GDM1 (cell line): ENCODE measurements at regions not wholly inside any gene's neighbourhood (a gene's known extent, or its start where the extent isn't known, plus 50 kb on each side); places are given as distances from the start of the nearest gene placed in this dataset.

Experiments used
- DNase-seq: peaks from one replicate; lab custom pipeline; 2025; lab: John Stamatoyannopoulos, UW

DNA sequence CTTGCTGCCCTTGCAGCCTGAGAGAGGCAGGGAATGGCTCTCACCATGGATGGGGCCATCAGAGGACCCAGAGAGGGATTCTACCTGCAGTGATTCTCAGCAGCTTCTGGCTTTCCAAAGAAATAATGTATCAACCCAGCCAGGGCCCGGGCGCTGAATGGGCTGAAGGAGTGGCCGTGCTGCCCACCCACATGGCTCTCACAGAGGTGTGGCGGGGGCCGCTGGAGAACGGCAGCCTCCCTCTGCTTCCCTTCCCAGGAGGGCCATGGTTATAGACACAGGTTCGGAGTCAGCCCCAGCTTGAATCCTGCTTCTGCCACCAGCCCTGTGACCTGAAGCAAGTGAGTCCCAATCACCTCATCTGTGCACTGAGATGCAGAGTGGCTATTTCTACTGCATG lies 82.7 kb downstream of the THAP12 start:
- DNase-seq: no peak

DNA sequence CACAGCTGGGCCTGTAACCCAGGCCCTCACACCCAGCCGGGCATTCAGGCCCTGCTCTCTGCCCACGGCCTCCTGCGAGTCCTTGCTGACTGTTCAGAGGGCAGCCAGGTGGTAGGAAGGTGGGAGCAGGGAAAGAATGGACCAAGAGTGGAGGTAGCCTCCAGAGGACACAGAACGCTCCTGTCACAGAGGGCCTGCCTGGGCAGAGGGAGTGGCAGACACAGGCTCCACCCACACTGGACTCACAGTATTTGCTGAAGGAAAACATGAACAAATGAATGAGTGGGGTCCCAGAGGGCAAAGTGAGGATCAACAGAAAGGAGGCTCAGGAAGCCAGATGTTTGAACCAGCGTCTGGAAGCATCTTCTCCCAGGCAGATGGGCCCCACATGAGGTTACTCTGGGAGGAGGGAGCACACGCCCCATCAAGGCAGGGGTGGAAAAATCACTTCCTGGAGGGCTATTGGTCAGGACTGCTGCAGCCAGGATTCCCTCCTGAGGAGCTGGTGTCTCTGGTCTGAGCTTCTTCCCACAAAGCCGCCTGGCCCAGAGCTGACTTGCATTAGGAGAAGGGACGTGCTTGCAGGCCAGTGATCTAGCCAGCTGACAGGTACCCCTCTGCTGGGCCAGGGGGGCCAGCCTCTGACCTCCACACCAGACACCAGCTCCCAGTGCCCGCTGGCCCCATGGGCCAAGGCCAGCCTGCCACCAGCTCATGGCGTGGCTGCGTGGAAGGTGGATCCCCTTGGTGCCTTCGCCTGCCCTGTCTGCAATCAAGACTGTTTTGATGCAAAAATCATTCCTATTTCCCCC lies 84.0 kb downstream of the THAP12 start:
- no peak for DNase-seq

DNA sequence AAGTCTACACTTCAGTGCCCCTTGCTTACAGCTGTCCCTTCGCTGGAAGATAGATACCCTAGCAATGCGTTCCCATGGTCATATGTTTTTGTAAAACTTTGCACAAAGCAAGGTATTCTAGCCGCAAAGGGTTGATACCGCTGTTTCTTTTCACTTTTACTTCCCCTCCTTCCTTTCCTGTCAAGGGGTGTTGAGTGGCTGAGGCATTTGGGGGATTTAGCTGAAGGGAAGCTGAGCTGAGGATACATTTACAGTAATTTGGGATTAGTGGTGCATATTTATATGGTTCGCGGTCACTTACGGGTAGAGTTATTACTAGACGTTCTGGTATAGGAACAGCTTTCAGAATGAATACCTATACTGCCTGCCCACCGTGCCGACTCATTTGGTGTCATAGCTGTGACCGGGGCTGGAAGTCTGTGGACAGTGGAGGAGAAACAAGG lies 86.9 kb upstream of the WNT11 start:
- no peak for DNase-seq

DNA sequence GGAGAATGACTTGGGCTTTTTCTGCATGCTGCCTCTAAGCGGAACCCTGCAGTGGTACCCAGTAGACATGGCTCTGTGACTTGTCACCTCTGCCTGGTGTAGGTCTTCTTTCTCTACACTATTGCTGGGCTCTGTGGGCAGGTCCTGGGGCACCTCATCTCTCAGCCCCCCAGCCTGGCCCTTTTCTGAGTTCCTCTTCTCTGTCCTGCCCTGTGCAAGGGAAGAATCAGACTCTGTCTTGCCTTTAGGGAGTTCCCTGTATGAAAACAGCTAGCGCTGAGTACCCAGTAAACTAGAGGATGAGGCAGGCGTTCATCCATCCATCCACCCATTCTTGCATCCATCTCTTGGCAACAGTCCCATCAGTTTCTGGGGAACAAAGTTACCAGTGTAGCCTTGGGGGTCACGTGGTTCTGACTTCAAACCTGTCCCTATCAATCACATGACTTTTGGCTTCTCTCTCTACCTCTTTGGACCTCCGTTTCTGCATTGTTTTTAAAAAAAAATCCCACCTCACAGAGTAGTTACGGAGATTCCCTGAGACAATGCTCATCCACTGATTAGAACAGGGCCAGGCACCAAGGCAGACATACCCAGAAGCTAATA lies 86.4 kb upstream of the WNT11 start:
- no peak for DNase-seq

DNA sequence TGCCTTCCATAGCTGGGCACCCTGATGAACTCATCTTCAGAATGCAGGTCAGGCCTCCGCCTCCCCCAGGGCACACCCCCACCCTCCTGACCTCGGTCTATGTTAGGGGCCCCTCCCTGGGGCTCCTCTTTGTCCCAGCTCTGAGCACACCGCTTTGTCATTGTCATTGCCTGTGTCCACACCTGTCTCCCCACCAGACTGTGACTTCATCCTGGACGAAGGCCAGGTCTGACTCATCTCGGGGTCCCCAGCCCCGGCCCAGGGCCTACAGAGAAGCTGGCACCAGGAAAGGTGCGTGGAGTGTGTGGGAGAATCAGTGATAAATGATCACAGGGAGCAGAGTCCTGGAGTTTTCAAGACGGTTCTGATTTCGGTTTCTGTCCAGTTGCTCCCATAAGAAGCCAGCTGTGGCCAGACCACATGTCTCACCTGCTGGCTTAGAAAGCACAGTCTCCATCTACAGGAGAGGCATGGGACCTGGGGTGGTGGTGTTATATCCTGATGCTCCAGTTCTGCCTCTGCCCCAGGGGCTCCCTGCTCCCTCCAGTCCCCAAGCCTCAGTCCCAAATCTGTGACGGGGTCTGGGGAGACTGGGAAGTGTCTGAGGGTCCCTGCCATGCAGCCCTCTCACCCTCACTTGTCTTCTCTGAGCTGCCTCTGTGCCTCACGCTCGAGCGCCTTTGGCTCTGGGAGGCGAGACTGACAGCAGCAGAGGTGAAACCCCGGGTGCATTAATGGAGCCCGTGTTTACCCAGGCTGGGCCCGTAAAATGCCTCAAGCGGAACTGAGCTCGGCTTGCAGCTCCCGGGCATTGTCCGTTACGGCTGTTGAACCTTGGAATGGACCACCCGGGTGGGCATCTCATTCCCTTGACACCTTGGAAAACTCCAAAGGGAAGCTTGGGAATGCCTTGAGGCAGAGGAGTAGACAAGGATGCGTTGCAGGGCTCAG lies 85.5 kb upstream of the WNT11 start:
- DNase-seq: no peak

DNA sequence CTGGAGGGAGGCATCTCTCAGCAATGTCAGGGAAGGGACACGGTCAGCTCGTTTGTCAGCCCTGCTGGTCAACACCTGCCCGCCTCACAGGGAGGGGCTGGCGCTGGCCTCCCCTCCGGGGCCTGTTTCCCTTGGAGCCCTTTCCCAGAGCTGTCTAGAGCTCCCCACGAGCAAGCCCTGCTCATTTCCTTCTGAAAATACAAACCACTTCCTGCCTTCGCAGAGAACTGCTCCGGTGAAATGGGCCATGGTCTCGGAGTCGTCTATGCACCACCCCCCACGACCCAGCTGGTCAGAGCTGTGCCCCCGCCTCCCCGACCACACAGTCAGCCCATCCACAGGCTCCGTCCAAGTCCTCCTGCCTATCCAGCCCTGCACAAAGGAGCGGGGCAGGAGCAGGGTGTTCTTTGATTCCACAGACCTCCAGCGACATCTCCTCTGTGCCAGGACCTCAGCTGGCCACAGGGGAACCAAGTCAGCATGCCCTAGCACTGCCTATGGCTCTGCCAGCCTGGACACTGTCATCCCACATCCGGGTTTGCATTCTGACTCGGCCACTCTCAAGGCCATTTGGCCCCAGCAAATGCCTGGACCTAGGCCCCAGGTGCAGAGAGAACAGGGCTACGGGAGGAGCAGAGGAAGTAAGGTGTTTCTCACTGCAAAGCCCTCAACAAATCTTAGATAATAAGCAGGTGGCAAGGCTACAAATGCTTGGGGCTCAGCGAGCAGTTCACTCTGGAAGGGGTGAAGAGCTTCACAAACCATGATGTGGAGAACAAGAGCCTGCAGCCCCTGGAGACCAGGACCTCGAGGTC lies 82.1 kb upstream of the WNT11 start:
- DNase-seq: peak; percentile 20

DNA sequence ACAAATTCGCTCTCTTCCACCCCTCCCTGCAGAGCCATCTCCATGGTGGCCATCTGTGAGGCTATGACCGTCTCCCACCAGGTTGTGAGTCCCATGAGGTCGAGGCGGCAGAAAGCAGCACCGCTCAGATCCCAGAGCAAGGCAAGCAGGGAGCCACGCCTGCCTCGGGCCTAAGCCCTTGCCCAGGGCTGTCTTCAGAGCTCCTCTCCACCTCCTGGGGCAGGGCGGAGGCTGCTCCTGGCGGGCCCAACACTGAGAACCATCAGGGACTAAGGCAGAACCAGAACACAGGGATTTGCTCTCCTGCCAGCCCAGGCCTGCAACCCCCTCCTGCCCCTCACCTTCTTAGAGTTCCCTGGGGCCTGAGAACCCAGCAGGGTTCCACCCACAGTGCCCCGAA lies 80.9 kb upstream of the WNT11 start:
- no peak for DNase-seq

DNA sequence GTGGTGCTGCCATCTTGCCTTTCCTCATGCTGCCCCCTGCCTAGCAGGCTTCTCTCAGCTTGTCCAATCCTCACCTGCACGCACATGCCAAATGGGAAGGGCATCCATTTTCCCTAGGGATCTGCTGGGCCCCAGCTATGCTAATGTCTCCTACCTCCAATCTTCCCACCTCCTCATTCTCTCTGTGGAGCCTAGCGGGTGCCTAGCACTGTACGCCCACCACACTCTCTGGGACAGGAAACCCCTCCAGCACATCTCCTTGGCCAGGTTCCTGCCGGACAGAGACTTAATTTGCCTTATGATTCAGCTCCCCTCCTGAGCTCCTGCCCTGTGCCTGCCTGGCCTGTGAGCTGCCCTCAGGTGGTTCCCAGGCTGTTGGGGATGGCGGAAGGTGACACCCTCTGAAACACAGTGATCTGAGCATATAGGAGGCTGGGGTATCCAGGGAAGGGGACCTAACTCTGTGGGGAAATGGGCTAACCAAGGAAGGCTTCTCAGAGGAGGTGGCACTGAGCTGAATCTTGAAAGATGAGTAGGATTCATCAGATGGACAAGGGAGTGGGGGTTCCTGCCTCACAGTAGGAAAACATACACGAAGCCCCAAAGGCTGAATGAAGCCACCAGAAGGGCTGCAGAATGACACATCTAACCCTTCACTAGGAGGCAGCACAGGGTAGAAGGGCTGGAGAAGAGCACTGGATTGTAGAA lies 79.2 kb upstream of the WNT11 start:
- no peak for DNase-seq

DNA sequence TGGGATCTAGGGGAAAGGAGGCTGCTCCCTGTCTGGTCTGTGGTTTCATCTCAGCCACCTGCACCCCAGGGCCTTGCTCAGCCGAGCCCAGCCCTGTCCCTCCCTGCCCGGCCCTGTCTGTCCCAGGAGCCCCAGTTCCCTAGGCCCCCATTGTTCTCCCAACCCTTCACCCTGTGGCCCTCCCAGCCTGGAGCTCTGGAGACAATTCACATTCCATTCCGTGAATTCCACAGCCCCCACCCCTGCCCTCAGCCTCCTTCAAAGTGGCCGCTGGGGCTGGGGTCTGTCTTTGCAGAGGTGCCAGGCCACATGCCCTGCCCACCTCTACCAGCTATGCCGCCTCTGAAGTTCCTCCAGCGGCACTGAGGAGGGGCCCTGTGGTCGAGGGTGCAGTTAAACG lies 77.9 kb upstream of the WNT11 start:
- DNase-seq: no peak

DNA sequence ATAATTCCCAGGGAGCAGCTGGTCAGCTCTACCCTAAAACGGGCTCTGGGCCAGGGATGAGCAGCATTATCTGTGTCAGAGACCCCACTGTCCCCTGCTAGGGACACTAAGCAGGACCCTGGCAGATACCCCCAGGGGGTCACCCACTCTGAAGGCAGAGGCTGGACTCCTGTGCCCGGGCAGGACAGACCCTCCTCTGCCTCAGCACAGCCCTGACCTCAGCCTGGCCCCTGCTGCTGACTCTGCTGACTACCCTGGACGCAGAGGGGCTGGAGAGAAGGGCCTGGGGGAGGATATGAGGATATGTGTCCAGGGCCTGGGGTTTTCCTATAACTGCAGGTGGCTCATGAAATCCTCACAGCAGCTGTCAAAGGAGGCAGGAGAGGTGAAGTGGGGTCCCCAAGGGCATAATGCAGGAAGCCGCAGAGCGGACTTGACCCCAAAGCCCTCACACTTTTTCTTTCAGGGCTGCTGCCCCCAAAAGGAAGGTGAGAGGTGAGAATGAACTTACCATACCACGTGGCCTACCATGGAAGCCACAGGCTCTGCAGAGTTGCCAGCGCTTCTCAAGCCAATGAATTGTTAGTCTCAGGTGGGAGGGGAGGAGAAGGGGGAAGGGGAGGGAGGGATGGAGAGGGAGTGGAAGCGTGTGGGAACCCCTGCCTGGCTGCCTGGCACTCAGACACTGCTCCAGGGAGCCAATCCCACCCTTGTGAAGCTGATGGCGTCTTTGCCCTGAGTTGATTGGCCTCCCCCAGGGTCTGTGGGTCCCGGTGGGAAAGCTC lies 76.7 kb upstream of the WNT11 start:
- DNase-seq: no peak

DNA sequence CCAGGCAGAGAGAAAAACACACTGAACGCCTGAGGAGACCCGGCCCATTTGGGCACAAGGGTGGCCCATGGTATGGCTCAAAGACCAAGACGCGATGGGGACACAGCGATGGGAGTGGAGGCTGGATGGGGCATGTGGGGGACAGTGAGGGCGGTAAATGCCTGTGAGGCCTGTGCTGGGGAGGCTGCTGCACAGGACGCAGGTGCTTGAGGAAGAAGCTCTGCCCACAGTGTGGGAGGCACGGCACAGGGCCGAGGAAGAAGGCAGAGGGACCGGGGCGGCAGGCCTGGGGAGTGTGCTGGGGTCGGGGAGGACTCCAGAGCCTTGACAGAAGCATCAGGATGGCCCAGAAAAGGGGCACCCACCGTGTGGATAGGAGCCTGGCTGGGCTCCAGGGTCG lies 75.9 kb upstream of the WNT11 start:
- DNase-seq: no peak

DNA sequence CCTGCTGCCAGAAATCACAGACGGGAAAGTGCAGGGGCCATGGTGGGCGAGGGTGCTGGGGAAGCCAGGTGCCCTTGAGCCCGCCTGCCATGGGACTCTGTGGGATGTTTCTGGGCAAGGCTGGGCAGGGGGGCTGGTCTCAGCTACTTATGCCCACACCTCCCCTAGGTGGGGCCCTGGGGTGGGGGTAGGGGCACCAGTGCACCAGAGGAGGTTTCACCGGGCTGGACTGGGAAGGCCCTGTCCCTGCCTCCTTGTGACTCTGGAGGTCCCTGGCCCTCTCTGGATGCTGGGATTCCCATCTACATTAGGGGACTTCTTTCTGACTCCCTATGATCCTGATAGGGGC lies 75.2 kb upstream of the WNT11 start:
- DNase-seq: no peak

DNA sequence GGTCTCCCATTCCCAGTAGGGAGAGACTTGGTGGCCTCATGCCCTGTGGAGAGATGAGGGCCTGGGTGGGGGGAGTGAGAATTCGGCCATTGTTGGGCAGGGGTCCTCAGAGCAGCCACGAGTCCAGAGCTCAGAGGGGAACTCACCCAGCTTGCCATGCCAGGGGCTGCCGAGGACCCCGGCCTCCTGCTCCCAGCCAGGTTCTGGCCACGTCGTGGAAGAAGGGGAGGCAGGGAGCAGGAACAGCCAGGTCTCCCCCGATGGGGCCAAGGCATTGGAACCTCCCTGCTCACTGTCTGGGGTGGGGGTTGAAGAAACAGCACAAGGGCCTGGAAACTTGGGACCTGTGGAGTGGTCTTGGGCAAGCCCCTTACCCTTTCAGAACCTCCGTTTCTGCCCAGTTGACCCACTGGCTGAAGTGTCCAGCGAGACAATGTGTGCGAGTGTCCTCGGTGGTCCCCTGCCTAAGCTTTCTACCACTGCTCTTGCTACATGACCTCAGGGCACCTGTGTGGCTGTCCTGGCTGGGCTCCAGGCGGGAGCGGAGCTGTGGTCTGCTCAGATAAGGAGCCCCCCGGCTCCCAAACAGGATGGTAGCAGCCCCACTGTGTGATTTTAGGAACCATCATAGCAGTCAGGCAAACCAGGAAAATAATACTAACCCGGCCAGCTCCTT lies 74.7 kb upstream of the WNT11 start:
- DNase-seq: no peak

DNA sequence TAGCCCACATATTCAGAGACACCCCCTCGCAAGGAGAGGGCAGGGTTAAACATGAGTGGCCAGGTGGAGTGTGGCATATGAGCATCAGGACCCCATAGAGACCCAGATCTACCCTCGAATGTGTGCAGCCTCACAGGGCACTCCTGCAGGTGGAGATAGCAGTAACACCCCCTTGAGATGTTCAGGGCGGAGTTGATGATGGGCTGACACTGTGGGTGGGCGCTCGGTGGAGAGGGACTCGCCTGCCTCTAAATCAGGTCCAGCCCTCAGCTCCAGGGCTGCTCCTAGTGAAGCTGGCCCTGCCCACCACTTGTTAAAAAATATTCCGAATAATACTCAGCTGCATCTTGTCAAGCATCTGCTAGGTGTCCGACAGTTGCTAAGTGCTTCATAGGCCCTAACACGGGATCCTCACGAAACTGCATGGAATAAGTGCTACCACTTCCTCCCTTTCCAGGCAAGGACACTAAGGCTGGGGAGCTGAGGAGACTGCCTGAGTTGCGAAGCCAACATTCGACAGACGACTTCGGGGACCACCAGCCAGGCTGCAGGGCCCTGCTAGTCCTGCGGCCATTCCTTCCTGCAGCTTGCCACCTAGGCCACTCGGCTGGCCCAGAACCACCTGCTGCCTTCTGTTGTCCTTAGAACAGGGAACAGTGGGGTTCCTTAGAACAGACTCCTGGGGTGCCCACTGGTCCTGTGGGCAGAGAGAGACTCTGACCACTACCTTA lies 74.0 kb upstream of the WNT11 start:
- no peak for DNase-seq

DNA sequence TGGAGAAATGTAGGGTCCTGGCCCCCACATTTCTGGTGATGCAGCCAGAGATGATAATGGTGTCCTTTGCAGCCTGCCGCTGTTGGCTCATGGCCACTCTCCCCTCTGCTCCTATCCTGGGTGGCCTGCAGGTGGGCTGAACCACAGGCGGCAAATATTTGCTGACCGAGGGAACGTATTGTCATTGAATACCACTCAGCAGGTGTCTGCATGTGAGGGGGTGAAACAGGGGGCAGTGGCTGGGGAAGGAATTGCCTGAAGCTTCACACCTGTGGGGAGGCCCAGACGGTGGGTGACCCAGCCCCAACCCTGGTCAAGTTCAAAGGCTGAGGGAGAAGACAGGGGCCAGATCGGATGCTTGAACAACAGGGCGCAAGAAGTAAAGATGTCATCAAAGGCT lies 73.3 kb upstream of the WNT11 start:
- DNase-seq: no peak

DNA sequence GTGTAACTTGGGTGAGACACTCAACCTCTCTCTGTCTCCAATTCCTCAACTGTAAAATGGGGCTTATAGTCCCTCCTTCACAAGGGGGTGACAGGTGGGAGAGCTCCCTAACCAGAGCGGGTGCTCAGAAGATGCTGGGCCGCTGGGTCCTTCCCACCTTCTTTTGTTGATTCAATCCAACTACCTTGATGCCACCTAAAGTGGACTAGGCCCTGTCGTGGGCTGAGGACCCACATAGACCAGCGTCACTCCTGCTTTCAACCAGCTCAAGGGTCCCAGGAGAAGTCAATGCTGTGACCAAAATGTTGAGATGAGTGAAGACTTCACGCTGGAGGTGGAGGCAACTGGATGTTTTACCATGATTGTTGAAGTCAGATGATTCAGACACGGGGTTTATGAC lies 72.7 kb upstream of the WNT11 start:
- DNase-seq: no peak

DNA sequence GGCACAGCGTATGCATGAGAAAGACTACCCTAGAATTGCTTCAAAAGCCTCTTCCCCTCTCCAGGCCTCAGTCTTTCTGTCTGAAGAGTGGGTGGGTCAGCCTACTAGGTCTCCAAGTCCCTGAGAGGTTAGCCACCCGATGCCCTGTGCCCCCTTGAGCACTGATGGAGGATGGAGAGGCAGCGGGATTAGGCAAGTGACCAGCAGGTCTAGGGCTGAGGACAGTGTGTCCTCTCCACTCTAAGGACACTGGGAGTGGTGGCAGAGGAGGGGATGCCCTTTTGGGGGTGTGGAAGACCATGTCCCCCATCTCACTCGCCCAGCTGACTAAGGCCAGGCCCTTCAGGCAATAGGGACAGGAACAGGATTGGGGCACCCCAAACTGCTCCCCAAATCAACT lies 72.2 kb upstream of the WNT11 start:
- no peak for DNase-seq

DNA sequence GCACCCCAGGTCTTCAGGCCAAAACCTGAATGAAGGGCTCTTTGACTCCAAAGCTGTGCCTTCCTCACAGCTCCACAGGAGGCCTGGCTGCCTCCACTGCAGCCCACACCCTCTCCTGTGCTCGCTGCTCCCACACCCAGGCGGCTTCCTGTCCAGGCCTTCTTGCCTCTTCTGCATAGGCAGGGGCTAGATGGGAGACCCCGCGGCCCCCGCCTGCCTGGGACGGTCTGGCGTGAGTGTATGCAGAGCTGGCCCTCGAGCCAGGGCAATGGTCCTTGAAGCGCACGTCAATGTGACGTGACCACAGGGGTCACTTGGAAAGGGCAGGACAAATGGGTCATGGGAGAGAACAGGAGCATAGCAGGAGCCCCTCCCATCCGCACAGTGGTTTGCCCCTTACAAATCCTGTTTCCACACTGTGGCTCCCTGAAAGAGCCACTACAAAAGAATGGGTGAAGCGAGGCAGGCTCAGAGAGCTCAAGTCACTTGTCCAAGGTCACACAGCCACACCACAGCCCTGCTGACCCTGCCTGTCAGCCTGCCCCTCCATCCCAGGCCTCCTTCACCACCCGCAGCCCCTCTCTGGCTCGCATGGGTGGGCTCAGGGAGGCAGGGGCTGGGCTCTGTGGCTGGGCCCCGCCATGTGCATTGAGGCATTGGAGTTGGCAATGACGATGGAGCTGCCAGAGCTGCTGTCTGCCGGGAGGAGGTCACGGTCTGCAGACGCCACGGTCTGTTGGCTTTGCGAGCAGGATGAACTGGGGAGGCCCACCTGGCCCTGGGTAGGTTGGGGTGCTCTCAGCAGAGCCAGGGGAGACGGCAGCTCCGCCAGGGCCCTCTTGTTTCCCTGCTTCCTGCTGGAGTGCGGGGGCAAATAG lies 71.2 kb upstream of the WNT11 start:
- no peak for DNase-seq
